ENCODE measurements at regions not wholly inside any gene's neighbourhood (a gene's known extent, or its start where the extent isn't known, plus 50 kb on each side); places are given as distances from the start of the nearest gene placed in this dataset.

GRCh38 chr12:24014915-24015832, 65.7 kb upstream of the SOX5 start:
- TF ChIP-seq, protein P1, sequence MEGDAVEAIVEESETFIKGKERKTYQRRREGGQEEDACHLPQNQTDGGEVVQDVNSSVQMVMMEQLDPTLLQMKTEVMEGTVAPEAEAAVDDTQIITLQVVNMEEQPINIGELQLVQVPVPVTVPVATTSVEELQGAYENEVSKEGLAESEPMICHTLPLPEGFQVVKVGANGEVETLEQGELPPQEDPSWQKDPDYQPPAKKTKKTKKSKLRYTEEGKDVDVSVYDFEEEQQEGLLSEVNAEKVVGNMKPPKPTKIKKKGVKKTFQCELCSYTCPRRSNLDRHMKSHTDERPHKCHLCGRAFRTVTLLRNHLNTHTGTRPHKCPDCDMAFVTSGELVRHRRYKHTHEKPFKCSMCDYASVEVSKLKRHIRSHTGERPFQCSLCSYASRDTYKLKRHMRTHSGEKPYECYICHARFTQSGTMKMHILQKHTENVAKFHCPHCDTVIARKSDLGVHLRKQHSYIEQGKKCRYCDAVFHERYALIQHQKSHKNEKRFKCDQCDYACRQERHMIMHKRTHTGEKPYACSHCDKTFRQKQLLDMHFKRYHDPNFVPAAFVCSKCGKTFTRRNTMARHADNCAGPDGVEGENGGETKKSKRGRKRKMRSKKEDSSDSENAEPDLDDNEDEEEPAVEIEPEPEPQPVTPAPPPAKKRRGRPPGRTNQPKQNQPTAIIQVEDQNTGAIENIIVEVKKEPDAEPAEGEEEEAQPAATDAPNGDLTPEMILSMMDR (IDR thresholded peaks at IDR 0.05), result no peak
- TF ChIP-seq EZH2 (IDR thresholded peaks at IDR 0.05) (no peak), EZH2phosphoT487 (IDR thresholded peaks at IDR 0.05) (no peak)

Data from neural progenitor cell (in vitro differentiated cells).